Activated CD4-positive, alpha-beta T cell treated with anti-CD3 and anti-CD28 coated beads for 4 hours (primary cell): ENCODE measurements at regions not wholly inside any gene's neighbourhood (a gene's known extent, or its start where the extent isn't known, plus 50 kb on each side); places are given as distances from the start of the nearest gene placed in this dataset.
"Not testable (repeated sequence)": the region's sequence is repeated elsewhere in the genome, so short reads cannot be mapped to it uniquely, and the experiment has no call there.

Experiments
- DNase-seq, 2 donors: peaks; one replicate each; pipeline ENCODE4 v3.0.0-alpha.2; 2020

DNA sequence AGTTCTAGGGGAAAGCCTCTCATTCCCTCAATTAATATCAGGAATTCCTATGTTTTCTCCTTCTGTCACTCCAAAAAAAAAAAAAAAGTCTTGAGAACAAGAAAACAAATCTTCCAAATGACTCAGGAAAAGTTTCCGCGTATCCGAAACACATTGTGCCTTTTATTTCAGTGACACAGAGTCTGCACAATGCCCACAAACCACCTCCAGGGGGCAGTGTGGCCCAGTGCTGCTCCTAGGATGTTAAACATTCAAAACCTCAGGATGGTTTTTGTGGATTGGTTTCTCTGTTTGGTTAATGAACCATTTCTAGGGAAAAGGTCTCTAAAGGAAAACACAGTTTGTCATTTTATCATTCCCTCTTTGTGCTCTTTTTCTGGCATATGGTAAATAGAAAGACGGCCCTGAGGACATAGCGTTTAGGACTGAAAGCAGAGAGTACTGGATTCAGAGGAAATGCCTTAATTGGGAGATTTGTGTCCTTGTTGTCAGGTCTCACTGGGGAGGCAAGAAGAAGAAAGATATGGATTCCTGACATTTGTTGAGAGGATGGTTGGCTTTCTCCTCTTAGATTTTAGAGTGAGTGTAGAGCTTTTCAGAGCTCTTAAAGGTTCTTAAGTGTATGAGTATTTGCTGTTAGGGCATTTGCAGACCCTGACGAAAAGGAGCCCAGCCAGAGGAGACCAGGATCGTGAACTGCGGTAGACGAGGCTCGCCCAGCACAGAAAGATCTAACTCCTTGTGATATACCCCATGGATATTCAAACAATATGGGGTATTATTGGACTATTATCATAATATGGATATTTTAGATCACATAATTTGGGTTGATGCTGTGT is 65.7 kb upstream of the MAP9 start:
- DNase-seq, result peak; percentile 24 to 48

DNA sequence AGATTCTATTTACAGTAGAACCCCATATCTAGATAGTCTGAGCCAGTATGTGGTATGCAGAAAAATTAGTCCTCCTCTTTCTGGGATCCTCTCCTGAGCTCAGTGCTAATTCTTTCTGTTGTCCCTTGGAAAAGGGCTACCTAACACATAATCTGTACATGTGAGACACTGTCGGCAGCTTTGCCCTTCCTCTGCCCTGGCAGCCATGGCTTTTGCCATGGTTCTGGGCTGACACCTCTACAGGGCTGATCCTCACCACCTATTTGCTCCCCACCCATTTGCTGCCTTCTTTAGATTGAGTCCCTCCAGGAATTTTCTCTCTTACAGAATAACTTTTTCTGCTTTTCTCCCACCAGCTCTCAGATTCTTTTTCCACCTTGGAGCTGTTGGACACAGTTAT is 64.7 kb upstream of the MAP9 start:
- DNase-seq, result no peak

DNA sequence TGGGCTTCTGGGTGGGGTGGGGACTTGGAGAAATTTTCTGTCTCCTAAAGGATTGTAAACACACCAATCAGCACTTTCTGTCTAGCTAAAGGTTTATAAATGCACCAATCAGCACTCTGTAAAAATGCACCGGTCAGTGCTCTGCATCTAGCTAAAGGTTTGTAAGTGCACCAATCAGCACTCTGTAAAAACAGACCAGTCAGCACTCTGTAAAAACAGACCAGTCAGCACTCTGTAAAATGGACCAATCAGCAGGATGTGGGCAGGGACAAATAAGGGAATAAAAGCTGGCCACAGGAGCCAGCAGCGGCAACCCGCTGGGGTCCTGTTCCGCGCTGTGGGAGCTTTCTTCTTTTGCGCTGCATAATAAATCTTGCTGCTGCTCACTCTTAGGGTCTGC is 63.0 kb upstream of the MAP9 start:
- DNase-seq, result not testable (repeated sequence)

DNA sequence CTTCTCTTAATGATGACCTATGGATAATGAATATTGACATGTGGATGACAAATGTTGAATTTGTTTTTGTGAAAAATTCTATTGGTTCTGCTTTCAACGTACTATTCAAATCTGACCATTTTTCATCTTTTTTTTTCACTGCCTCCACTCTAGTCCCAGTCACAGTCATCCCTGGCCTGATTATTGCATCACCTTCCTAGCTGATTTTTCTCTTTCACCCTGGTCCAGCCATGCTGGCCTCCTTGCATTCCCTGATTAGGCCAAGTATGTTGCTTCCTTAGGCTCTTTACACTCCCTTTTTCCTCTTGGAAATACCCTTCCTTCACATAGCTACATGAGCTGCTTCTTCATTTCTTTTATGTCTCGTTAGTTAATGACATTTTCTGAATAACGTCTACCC is 58.1 kb upstream of the MAP9 start:
- no peak for DNase-seq

DNA sequence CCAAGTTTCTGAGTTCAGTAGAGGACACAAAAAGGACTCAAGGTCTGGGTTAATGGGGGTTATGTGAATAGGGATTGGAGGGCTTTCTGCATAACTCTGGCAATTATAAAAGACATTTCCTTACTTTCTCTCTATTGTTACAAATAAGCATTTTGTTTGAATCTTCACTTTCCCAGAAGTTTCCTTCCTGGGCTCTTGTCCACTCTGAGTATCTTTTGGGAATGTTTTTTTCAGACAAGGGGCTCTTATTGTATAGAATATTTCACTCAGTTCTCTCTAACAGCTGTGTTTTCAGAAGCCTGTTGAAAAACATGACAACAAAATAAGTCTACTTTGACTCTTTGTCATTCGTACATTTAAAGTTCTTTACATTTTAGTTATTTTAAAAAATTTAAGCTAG is 57.6 kb upstream of the MAP9 start:
- no peak for DNase-seq

DNA sequence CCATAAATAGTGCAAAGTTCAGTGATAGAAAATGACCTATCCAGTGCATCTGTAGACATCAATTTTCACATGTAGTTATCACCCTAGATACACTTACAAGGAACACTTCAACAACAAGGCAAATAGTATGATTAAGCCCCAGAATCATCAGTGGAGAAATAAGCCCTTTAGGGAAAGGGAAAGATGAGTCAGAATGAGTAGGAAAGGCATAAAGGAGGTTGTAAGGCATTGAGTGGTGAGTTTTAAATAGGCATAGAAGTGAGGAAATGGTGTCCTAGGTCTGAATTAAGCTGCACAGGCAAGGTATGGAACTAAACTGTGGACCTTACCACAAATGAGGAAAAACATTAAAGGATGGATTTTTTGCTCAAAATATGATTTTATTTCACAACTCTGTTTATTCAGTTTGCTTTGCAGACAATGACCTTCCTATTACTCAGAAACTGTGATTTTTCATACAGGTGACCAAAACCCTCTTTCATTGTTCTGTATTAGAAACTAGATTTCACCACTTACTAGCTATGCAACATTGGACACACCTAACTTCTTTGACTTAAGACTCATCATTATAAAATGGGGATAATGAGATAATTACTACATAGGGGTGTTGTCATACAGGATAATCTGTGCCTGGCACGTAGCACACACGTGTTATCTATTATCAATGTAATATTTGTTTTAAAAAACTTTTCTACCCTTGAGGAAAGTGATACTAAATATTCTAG is 57.0 kb upstream of the MAP9 start:
- no peak for DNase-seq

DNA sequence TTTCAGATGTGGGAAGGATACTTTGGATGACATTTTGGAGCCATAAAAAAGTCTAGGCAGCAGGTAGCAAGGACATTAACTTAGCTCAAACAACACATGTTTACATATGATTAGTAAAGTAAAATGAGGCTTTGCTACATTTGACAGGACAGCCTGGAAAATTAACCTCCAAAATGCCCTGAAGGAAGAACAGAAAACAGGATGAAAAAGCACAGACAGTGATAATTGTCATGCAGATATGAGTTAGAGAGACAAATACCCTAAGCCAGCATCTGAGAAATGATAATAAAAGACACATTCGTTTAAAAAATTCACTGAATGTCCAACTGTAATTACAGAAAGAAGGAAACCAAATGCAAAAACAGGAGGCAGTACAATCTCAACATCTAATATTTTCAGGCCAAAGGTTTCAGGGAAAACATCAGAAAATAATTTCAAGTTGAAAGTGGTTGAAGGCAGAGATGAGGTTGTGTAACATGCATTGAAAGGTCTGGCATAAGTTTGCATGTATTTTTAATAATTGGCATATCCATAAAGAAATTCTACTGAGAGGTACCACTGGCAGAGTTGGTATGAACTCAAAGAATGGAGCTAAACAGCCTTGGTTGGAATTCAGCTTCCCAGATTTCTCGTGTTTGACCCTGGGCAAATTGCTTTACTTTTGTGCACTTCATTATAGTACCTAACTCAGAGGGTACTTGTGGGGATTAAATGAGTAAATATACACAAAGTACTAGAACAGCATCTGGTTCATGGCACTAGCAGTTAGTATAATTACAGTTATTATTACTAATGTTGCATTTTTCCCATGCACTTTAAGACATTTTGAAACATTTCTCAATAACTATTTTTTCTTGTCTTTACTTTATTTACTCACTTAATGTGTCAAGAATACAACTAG is 54.4 kb upstream of the MAP9 start:
- DNase-seq, result no peak

DNA sequence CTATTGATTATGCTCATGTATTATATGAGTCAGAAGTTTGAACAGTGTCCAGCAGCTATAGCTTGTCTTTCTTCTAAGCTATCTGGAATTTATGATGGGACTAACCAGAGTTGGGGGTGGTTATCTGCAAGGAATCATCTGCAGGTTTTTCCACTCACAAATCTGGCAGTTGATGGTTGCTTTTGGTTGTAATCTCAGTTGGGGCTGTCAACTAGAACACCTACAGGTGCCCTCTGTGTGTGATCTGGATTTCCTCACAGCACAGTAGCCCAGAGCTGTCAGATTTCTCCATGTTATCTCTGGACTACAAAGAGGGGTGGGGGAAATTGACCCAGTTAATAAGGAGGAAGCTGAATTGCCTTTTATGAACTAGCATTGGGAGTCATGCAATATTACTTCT is 51.4 kb upstream of the MAP9 start:
- no peak for DNase-seq

DNA sequence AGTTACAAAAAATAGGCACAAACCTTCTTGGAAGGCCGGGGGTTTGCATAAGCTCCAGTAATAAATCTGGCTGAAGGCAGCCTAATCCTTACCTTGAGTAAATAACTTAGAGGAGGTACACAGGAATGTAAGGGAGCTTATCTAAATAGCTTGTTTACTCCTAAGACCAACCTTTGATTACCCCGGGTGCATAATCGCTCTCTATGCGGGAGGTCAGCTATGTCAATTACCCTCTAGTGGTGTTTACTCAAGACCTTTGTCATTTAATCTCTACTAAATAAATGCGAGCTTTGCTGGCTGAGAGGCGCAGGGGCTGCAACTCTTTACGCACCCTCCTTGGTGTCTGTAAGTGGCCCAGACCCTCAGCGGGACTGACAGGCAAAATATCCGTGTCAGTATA is 50.2 kb upstream of the MAP9 start:
- no peak for DNase-seq
